CD4-positive, alpha-beta T cell treated with Interleukin-4 for 1 hour (primary cell): ENCODE measurements at regions not wholly inside any gene's neighbourhood (a gene's known extent, or its start where the extent isn't known, plus 50 kb on each side); places are given as distances from the start of the nearest gene placed in this dataset.
"Not testable (repeated sequence)": the region's sequence is repeated elsewhere in the genome, so short reads cannot be mapped to it uniquely, and the experiment has no call there.

ENCODE experiments used
- DNase-seq, 2 donors: peaks; one replicate each; pipeline ENCODE4 v3.0.0-alpha.2; 2020 to 2022

GRCh38 chr5:1631004-1631403, 107.2 kb upstream of the LPCAT1 start:
- not testable (repeated sequence) for DNase-seq

GRCh38 chr5:1626397-1626796, 102.6 kb upstream of the LPCAT1 start:
- DNase-seq: not testable (repeated sequence)

GRCh38 chr5:1619531-1619930, 95.8 kb upstream of the LPCAT1 start:
- not testable (repeated sequence) for DNase-seq

GRCh38 chr5:1618296-1618865, 94.6 kb upstream of the LPCAT1 start:
- DNase-seq: not testable (repeated sequence)

- DNase-seq: not testable (repeated sequence)
Measured at GRCh38 chr5:1617236-1617755, 93.5 kb upstream of the LPCAT1 start.

- DNase-seq: not testable (repeated sequence)
Measured at GRCh38 chr5:1613515-1613914, 89.8 kb upstream of the LPCAT1 start.

GRCh38 chr5:1610526-1610925, 86.8 kb upstream of the LPCAT1 start:
- DNase-seq: not testable (repeated sequence)

- not testable (repeated sequence) for DNase-seq
Measured at GRCh38 chr5:1609111-1609510, 85.4 kb upstream of the LPCAT1 start.

- peak in 1 of 2 donors; percentile 23 for DNase-seq
Measured at GRCh38 chr5:1608336-1608735, 84.6 kb upstream of the LPCAT1 start.

- DNase-seq: not testable (repeated sequence)
Measured at GRCh38 chr5:1606951-1607350, 83.2 kb upstream of the LPCAT1 start.

- DNase-seq: not testable (repeated sequence)
Measured at GRCh38 chr5:1603916-1604315, 80.2 kb upstream of the LPCAT1 start.

- DNase-seq: not testable (repeated sequence)
Measured at GRCh38 chr5:1601565-1601964, 77.8 kb upstream of the LPCAT1 start.

GRCh38 chr5:1598950-1599737, 75.4 kb upstream of the LPCAT1 start:
- not testable (repeated sequence) for DNase-seq

- peak in 1 of 2 donors; percentile 14 for DNase-seq
Measured at GRCh38 chr5:1597093-1597473, 73.3 kb upstream of the LPCAT1 start.

GRCh38 chr5:1596462-1597092, 72.8 kb upstream of the LPCAT1 start:
- DNase-seq: not testable (repeated sequence)

GRCh38 chr5:1594357-1595106, 70.8 kb upstream of the LPCAT1 start:
- DNase-seq: peak; percentile 82 to 89

GRCh38 chr5:1593903-1594356, 70.2 kb upstream of the LPCAT1 start:
- DNase-seq: no peak

GRCh38 chr5:1588071-1588694, 64.4 kb upstream of the LPCAT1 start:
- DNase-seq: not testable (repeated sequence)

- not testable (repeated sequence) for DNase-seq
Measured at GRCh38 chr5:1583081-1583875, 59.5 kb upstream of the LPCAT1 start.

GRCh38 chr5:1579389-1579788, 55.6 kb upstream of the LPCAT1 start:
- DNase-seq: not testable (repeated sequence)

- DNase-seq: not testable (repeated sequence)
Measured at GRCh38 chr5:1576851-1577250, 53.1 kb upstream of the LPCAT1 start.
